UCSD-AML1 (cell line): ENCODE measurements at regions not wholly inside any gene's neighbourhood (a gene's known extent, or its start where the extent isn't known, plus 50 kb on each side); places are given as distances from the start of the nearest gene placed in this dataset.

Experiments
- DNase-seq: peaks from one replicate; lab custom pipeline; 2025; ENCODE audit not compliant: unreplicated experiment; lab: John Stamatoyannopoulos, UW

- no peak for DNase-seq
Observed at GRCh38 chr2:133766164-133766832, 198.0 kb upstream of the NCKAP5 start.

- no peak for DNase-seq
Observed at GRCh38 chr2:133768256-133768655, 200.0 kb upstream of the NCKAP5 start.

GRCh38 chr2:133768658-133769435 is 200.6 kb upstream of the NCKAP5 start:
- DNase-seq, result no peak

- no peak for DNase-seq
Observed at GRCh38 chr2:133773854-133774653, 205.8 kb upstream of the NCKAP5 start.

- no peak for DNase-seq
Observed at GRCh38 chr2:133774654-133775015, 206.4 kb upstream of the NCKAP5 start.

GRCh38 chr2:133776936-133777573 is 208.8 kb upstream of the NCKAP5 start:
- DNase-seq, result no peak

GRCh38 chr2:133777574-133777960 is 209.3 kb upstream of the NCKAP5 start:
- DNase-seq, result no peak

- no peak for DNase-seq
Observed at GRCh38 chr2:133780099-133780996, 212.1 kb upstream of the NCKAP5 start.

- DNase-seq, result no peak
Observed at GRCh38 chr2:133780997-133781513, 212.8 kb upstream of the NCKAP5 start.

GRCh38 chr2:133787207-133787606 is 218.9 kb upstream of the NCKAP5 start:
- DNase-seq, result no peak

- DNase-seq, result no peak
Observed at GRCh38 chr2:133787651-133788050, 219.4 kb upstream of the NCKAP5 start.

- DNase-seq, result no peak
Observed at GRCh38 chr2:133788386-133788785, 220.1 kb upstream of the NCKAP5 start.

GRCh38 chr2:133789743-133790142 is 221.5 kb upstream of the NCKAP5 start:
- no peak for DNase-seq

GRCh38 chr2:133790711-133791110 is 222.4 kb upstream of the NCKAP5 start:
- DNase-seq, result no peak

GRCh38 chr2:133791191-133791590 is 222.9 kb upstream of the NCKAP5 start:
- no peak for DNase-seq

- no peak for DNase-seq
Observed at GRCh38 chr2:133792223-133792622, 224.0 kb upstream of the NCKAP5 start.

- no peak for DNase-seq
Observed at GRCh38 chr2:133794114-133794513, 225.9 kb upstream of the NCKAP5 start.

- no peak for DNase-seq
Observed at GRCh38 chr2:133801946-133802345, 233.7 kb upstream of the NCKAP5 start.

- DNase-seq, result no peak
Observed at GRCh38 chr2:133802409-133803039, 234.3 kb upstream of the NCKAP5 start.

- no peak for DNase-seq
Observed at GRCh38 chr2:133806564-133806963, 238.3 kb upstream of the NCKAP5 start.
